ENCODE measurements at regions not wholly inside any gene's neighbourhood (a gene's known extent, or its start where the extent isn't known, plus 50 kb on each side); places are given as distances from the start of the nearest gene placed in this dataset.

GRCh38 chr13:108387156-108387555 is 117.6 kb downstream of the TNFSF13B start:
- TF ChIP-seq EZH2 (IDR thresholded peaks at IDR 0.05; ENCODE audit: insufficient read depth, poor library complexity, severe bottlenecking) (no peak), EZH2phosphoT487 (IDR thresholded peaks at IDR 0.05; ENCODE audit: insufficient read depth, low read depth) (no peak)

All from GM23248 (cell line).